Thoracic aorta (tissue), 2 donors: ENCODE measurements at regions not wholly inside any gene's neighbourhood (a gene's known extent, or its start where the extent isn't known, plus 50 kb on each side); places are given as distances from the start of the nearest gene placed in this dataset.
"Not testable (repeated sequence)": the region's sequence is repeated elsewhere in the genome, so short reads cannot be mapped to it uniquely, and the experiment has no call there.

Experiments used
- ATAC-seq: fragments of 150-250 bp; one replicate; pipeline ENCODE4 v1.8.0; 2017; ENCODE audit warnings: low read depth; ENCODE audit not compliant: insufficient number of reproducible peaks, low FRiP score
- DNase-seq: peaks from one replicate; pipeline ENCODE4 v3.0.0-alpha.2; 2020; ENCODE audit warnings: low spot score
- H3K27ac ChIP-seq, 2 donors: fragments of 200-600 bp; sonication (generic); 1 replicate in 1 of 2; 2 replicates in 1 of 2; pipeline ENCODE4 v1.5.1; 2016; ENCODE audit warnings: mild to moderate bottlenecking in 2 of 2, moderate library complexity in 2 of 2
- H3K27me3 ChIP-seq: fragments of 200-600 bp; sonication (generic); replicated peaks from 2 replicates; pipeline ENCODE4 v1.6.0; 2016; ENCODE audit warnings: mild to moderate bottlenecking; ENCODE audit not compliant: insufficient read depth
- H3K36me3 ChIP-seq: fragments of 200-600 bp; sonication (generic); one replicate; pipeline ENCODE4 v1.5.1; 2016
- H3K4me1 ChIP-seq, 2 donors: fragments of 200-600 bp; sonication (generic); 1 replicate in 1 of 2; 2 replicates in 1 of 2; pipeline versions ENCODE4 v1.5.1 to v1.6.0; 2016; ENCODE audit warnings: low read depth in 2 of 2, mild to moderate bottlenecking in 1 of 2; ENCODE audit not compliant: control insufficient read depth in 1 of 2
- H3K4me3 ChIP-seq: fragments of 200-600 bp; sonication (generic); 2 replicates; pipeline ENCODE4 v1.5.1; 2016; ENCODE audit warnings: mild to moderate bottlenecking
- H3K9me3 ChIP-seq: fragments of 200-600 bp; sonication (generic); 2 replicates; pipeline ENCODE4 v1.5.1; 2016
- CTCF ChIP-seq: fragments of 200-600 bp; sonication (generic); IDR thresholded peaks from one replicate; pipeline ENCODE4 v1.5.1; 2019; ENCODE audit warnings: antibody characterized with exemption

- no peaks in the 10 kb centered on the region for H3K36me3 ChIP-seq
- DNase-seq (peak; percentile 78), ATAC-seq (peak; percentile 57)
- no peak for TF ChIP-seq CTCF
- no peaks in the 10 kb centered on the region for H3K9me3 ChIP-seq
- peak overlapping the region; percentile 58 to 71 for H3K27ac ChIP-seq
- H3K4me1 ChIP-seq = peaks cover 0 to 6% of the 10 kb centered on the region in 2 donors
- peak overlapping the region; percentile 75 for H3K4me3 ChIP-seq
- no peaks in the 10 kb centered on the region for H3K27me3 ChIP-seq
These were observed 133.3 kb downstream of the TBC1D2B start for GRCh38 chr15:77944002-77944867.

GRCh38 chr15:77942611-77943211 is 134.8 kb downstream of the TBC1D2B start:
- TF ChIP-seq CTCF = no peak
- Histone ChIP-seq H3K4me1 (peaks cover 0 to 6% of the 10 kb centered on the region in 2 donors), H3K27ac (no peak overlapping the region), H3K27me3 (no peaks in the 10 kb centered on the region), H3K36me3 (no peaks in the 10 kb centered on the region), H3K4me3 (no peak overlapping the region), H3K9me3 (no peaks in the 10 kb centered on the region)
- ATAC-seq = no peak
- no peak for DNase-seq

- DNase-seq, H3K36me3 ChIP-seq, H3K4me3 ChIP-seq, H3K4me1 ChIP-seq, H3K9me3 ChIP-seq, H3K27me3 ChIP-seq, ATAC-seq, H3K27ac ChIP-seq: not testable (repeated sequence)
These were observed 136.3 kb downstream of the TBC1D2B start for GRCh38 chr15:77941090-77941827.

GRCh38 chr15:77940381-77940947 is 137.0 kb downstream of the TBC1D2B start:
- H3K4me3 ChIP-seq = no peak overlapping the region
- no peaks in the 10 kb centered on the region for H3K27me3 ChIP-seq
- no peak for DNase-seq
- peaks cover 0 to 6% of the 10 kb centered on the region in 2 donors for H3K4me1 ChIP-seq
- no peak for ATAC-seq
- no peak for TF ChIP-seq CTCF
- H3K27ac ChIP-seq = no peak overlapping the region
- no peaks in the 10 kb centered on the region for H3K9me3 ChIP-seq
- H3K36me3 ChIP-seq = no peaks in the 10 kb centered on the region

- peaks cover 0 to 6% of the 10 kb centered on the region in 2 donors for H3K4me1 ChIP-seq
- no peak for TF ChIP-seq CTCF
- no peak for DNase-seq
- no peak overlapping the region for H3K4me3 ChIP-seq
- H3K27me3 ChIP-seq = no peaks in the 10 kb centered on the region
- H3K27ac ChIP-seq = no peak overlapping the region
- no peak for ATAC-seq
- H3K36me3 ChIP-seq = no peaks in the 10 kb centered on the region
- H3K9me3 ChIP-seq = no peaks in the 10 kb centered on the region
These were observed 137.7 kb downstream of the TBC1D2B start for GRCh38 chr15:77939851-77940250.

GRCh38 chr15:77939026-77939425 is 138.5 kb downstream of the TBC1D2B start:
- not testable (repeated sequence) for H3K27me3 ChIP-seq, H3K27ac ChIP-seq, H3K9me3 ChIP-seq, DNase-seq, H3K4me1 ChIP-seq, ATAC-seq, H3K4me3 ChIP-seq, H3K36me3 ChIP-seq

GRCh38 chr15:77938546-77938945 is 139.0 kb downstream of the TBC1D2B start:
- not testable (repeated sequence) for DNase-seq, H3K27ac ChIP-seq, H3K36me3 ChIP-seq, ATAC-seq, H3K4me3 ChIP-seq, H3K4me1 ChIP-seq, H3K27me3 ChIP-seq, H3K9me3 ChIP-seq

GRCh38 chr15:77936567-77936966 is 140.9 kb downstream of the TBC1D2B start:
- not testable (repeated sequence) for DNase-seq, ATAC-seq, H3K27me3 ChIP-seq, H3K27ac ChIP-seq, H3K36me3 ChIP-seq, H3K9me3 ChIP-seq, H3K4me1 ChIP-seq, H3K4me3 ChIP-seq
